ENCODE measurements at regions not wholly inside any gene's neighbourhood (a gene's known extent, or its start where the extent isn't known, plus 50 kb on each side); places are given as distances from the start of the nearest gene placed in this dataset.

- no peaks in the 10 kb centered on the region for H3K36me3 ChIP-seq (ENCODE audit: low read depth)
- DNase-seq (no peak), ATAC-seq (no peak)
- TF ChIP-seq, protein P1, sequence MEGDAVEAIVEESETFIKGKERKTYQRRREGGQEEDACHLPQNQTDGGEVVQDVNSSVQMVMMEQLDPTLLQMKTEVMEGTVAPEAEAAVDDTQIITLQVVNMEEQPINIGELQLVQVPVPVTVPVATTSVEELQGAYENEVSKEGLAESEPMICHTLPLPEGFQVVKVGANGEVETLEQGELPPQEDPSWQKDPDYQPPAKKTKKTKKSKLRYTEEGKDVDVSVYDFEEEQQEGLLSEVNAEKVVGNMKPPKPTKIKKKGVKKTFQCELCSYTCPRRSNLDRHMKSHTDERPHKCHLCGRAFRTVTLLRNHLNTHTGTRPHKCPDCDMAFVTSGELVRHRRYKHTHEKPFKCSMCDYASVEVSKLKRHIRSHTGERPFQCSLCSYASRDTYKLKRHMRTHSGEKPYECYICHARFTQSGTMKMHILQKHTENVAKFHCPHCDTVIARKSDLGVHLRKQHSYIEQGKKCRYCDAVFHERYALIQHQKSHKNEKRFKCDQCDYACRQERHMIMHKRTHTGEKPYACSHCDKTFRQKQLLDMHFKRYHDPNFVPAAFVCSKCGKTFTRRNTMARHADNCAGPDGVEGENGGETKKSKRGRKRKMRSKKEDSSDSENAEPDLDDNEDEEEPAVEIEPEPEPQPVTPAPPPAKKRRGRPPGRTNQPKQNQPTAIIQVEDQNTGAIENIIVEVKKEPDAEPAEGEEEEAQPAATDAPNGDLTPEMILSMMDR (IDR thresholded peaks at IDR 0.05), result no peak
- no peaks in the 10 kb centered on the region for H3K9me3 ChIP-seq
- no peak overlapping the region for H3K4me3 ChIP-seq
- H3K4me1 ChIP-seq (ENCODE audit: low read depth), result no peaks in the 10 kb centered on the region
- intact Hi-C loops (cut with DNase I, micrococcal nuclease), result no loop called here
Measured at GRCh38 chr6:48764286-48765044, 653.5 kb upstream of the PTCHD4 start.

- Histone ChIP-seq H3K9me3 (no peaks in the 10 kb centered on the region), H3K4me3 (no peak overlapping the region), H3K4me1 (ENCODE audit: low read depth) (no peaks in the 10 kb centered on the region), H3K36me3 (ENCODE audit: low read depth) (no peaks in the 10 kb centered on the region)
- TF ChIP-seq, protein P1 (IDR thresholded peaks at IDR 0.05), result no peak
- intact Hi-C loops (cut with DNase I, micrococcal nuclease), result no loop called here
- ATAC-seq (no peak), DNase-seq (no peak)
Measured at GRCh38 chr6:48757661-48758060, 646.7 kb upstream of the PTCHD4 start.

GRCh38 chr6:48755315-48755714 is 644.3 kb upstream of the PTCHD4 start:
- intact Hi-C loops (cut with DNase I, micrococcal nuclease), result no loop called here
- Histone ChIP-seq H3K4me1 (ENCODE audit: low read depth) (no peaks in the 10 kb centered on the region), H3K4me3 (no peak overlapping the region), H3K9me3 (no peaks in the 10 kb centered on the region), H3K36me3 (ENCODE audit: low read depth) (no peaks in the 10 kb centered on the region)
- ATAC-seq, result no peak
- no peak for DNase-seq
- TF ChIP-seq, protein P1 (IDR thresholded peaks at IDR 0.05), result no peak

DNA sequence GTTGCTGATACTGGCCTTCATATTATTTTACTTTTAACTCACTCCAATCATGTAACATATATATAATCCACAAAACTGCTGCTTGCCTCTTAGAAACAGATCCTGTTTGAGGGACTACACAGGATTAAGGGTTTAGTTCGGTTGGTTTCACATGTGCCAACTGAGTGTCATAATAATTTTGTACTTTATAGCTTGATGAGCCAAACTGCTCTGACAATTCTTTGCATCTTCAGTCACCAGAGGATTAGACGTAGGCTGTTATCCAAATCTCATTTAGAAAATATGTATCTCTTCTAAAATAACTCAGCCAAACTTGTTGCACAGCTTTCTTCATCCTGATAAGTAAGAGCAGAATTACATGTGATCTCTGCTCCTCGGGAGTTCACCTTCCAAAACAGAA is 643.6 kb upstream of the PTCHD4 start:
- Histone ChIP-seq H3K36me3 (ENCODE audit: low read depth) (no peaks in the 10 kb centered on the region), H3K9me3 (no peaks in the 10 kb centered on the region), H3K4me1 (ENCODE audit: low read depth) (no peaks in the 10 kb centered on the region), H3K4me3 (no peak overlapping the region)
- intact Hi-C loops (cut with DNase I, micrococcal nuclease), result no loop called here
- TF ChIP-seq, protein P1 (IDR thresholded peaks at IDR 0.05), result no peak
- ATAC-seq, result no peak
- no peak for DNase-seq

DNA sequence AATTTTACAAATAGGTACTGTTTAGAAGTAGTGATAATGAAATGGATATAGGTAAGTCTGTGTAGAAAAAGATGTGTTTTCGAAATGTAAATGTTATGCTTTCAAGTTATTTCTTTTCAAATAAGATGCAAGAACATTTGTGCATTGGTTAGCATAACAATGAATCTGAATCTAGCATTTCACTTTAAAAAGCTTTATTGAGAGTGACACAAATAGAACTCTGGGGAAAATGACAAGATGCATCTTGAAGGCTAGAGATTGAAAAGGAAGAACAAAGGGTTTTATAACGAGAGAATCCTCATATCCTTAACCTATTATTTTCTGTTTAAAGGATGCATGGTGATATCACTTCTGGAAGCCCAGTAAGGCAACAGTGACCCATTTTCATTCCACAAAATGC is 639.9 kb upstream of the PTCHD4 start:
- no peaks in the 10 kb centered on the region for H3K9me3 ChIP-seq
- intact Hi-C loops (cut with DNase I, micrococcal nuclease), result no loop called here
- ATAC-seq (no peak), DNase-seq (no peak)
- no peaks in the 10 kb centered on the region for H3K36me3 ChIP-seq (ENCODE audit: low read depth)
- TF ChIP-seq, protein P1 (IDR thresholded peaks at IDR 0.05), result no peak
- no peaks in the 10 kb centered on the region for H3K4me1 ChIP-seq (ENCODE audit: low read depth)
- H3K4me3 ChIP-seq, result no peak overlapping the region

All from mucosa of descending colon (tissue), 3 donors.